ENCODE measurements at regions not wholly inside any gene's neighbourhood (a gene's known extent, or its start where the extent isn't known, plus 50 kb on each side); places are given as distances from the start of the nearest gene placed in this dataset.
A peak's percentile ranks its signal among the peaks of the same experiment; 100 is the strongest.
"Not testable (repeated sequence)": the region's sequence is repeated elsewhere in the genome, so short reads cannot be mapped to it uniquely, and the experiment has no call there.

DNA sequence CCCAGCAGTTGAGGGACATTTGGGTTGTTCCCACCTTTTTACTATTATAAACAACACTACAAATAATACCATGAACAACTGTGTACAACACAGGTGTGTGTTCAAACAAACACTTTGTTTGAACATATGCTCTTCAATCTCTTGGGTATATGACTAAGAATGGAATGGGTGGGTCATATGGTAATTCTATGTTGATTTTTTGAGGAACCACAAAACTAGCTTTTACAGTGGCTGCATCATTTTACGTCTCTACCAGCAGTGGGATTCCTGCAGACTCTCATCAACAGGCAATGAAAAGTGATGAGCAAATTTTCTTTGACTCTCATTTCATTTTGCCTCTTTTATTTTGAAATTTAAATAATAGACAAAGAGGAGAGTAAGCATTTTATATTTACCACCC lies 116.9 kb upstream of the KLF14 start:
- Histone ChIP-seq H3K4me3 (ENCODE audit: low read length) (no peak overlapping the region), H3K9ac (ENCODE audit: low read depth, low read length) (no peak overlapping the region), H3K36me3 (ENCODE audit: insufficient read depth, low read length) (peaks cover 38% of the 10 kb centered on the region), H3K4me2 (ENCODE audit: low read length) (no peak overlapping the region), H3K27me3 (ENCODE audit: control insufficient read depth, insufficient read depth, low read length) (no peaks in the 10 kb centered on the region), H3K9me3 (replicated peaks; ENCODE audit: low read length) (no peaks in the 10 kb centered on the region), H3K4me1 (ENCODE audit: control insufficient read depth, insufficient read depth, low read length) (peaks cover 68% of the 10 kb centered on the region)

DNA sequence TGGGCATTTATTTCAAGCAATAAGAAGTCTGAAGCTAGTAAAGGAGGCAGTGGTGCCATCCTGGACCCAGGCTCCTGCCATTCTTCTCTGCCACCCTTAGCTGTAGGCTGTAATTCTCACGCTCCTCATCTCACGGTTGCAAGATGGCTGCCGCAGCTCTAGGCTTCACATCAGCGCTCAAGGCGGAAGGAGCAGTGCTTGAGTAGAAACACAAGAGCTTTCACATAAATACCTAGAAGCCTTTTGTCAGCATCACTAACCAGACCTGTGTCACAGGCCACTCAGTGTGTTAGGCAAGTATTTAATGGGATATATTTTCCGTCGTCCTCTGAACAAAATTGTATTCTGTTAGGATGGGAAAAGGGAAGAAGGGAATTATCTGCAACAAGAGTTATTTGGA lies 118.9 kb upstream of the KLF14 start:
- Histone ChIP-seq H3K36me3 (ENCODE audit: insufficient read depth, low read length) (peaks cover 57% of the 10 kb centered on the region), H3K4me2 (ENCODE audit: low read length) (peak overlapping the region; percentile 53), H3K4me1 (ENCODE audit: control insufficient read depth, insufficient read depth, low read length) (peaks cover 54% of the 10 kb centered on the region), H3K9me3 (replicated peaks; ENCODE audit: low read length) (peaks cover 11% of the 10 kb centered on the region), H3K4me3 (ENCODE audit: low read length) (no peak overlapping the region), H3K27me3 (ENCODE audit: control insufficient read depth, insufficient read depth, low read length) (no peaks in the 10 kb centered on the region), H3K9ac (ENCODE audit: low read depth, low read length) (peak overlapping the region; percentile 42)

DNA sequence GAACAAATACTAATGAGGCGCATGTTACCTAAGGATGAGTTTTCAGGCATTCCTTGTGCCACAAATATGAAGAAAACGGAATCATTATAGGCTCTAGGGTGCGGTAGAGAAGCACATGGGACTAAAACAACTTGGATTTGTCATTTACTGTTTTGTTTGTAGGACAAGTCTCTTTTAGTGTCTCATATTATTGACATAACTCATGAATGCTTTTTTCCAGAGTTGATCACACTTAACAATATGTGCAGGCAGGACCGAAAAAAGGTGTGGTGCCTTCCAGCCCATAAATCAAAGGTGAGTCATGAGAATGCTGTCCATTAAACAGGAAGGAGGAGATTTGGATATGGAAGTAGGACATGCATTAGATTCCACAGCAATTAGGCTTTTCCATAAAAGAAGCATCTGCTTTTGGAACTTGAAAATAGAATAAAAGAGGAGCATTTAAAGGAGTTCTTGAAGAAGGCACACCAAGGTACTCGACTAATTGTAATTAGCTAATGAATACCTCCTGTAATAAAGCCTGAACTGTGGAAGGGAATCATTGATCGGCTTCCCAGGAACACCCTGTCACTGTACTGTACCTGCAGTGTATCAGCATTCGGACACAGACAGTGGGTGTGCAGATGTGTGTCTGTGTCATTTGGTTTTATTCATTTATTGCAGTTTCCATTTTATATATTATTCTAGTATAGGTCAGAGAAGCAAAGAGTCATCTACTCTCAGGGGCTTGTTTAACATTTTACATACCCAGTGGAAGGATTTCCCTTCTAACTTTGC lies 119.7 kb upstream of the KLF14 start:
- H3K4me3 ChIP-seq (ENCODE audit: low read length) = no peak overlapping the region
- H3K4me1 ChIP-seq (ENCODE audit: control insufficient read depth, insufficient read depth, low read length) = peaks cover 54% of the 10 kb centered on the region
- H3K9ac ChIP-seq (ENCODE audit: low read depth, low read length) = peak overlapping the region; percentile 42
- peak overlapping the region; percentile 53 for H3K4me2 ChIP-seq (ENCODE audit: low read length)
- H3K36me3 ChIP-seq (ENCODE audit: insufficient read depth, low read length) = peaks cover 65% of the 10 kb centered on the region
- H3K9me3 ChIP-seq (replicated peaks; ENCODE audit: low read length) = peaks cover 11% of the 10 kb centered on the region
- H3K27me3 ChIP-seq (ENCODE audit: control insufficient read depth, insufficient read depth, low read length) = no peaks in the 10 kb centered on the region

DNA sequence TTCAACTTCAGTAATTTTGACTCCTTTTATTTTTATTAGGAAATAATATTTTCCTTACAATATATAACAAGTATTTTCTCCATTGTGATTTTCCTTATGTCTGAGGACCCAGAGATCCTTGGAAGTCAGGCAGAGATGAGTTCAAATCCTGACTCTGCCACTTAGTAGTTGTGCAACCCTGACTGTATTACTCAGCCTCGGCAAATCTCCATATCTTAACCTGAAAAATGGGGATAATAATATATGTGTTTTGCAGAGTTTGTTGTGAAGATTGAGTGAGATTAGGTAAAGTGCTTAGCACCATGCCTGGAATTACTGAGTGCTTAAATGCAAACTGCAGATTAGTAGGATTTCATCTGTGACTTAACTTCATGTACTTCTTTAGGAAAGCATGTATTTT lies 120.5 kb upstream of the KLF14 start:
- H3K36me3 ChIP-seq (ENCODE audit: insufficient read depth, low read length) = peaks cover 71% of the 10 kb centered on the region

DNA sequence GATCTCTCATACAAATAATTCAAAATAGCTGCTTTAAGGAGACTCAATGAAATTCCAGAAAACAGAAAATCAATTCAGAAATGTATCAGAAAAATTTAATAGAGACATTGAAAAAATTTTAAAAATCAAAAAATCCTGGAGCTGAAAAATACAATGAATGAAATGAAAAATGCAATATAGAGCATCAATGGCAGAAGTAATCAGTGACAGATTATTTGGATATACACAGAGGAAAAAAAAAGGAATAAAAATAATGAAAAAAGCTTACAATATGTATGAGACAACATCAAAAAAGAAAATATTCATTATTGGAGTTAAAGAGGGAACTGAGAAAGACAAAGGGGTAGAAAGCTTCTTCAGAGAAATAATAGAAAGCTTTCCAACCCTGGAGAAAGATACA lies 122.9 kb upstream of the KLF14 start:
- no peak overlapping the region for H3K4me2 ChIP-seq (ENCODE audit: low read length)
- H3K9me3 ChIP-seq (replicated peaks; ENCODE audit: low read length) = peaks cover 20% of the 10 kb centered on the region
- peaks cover 35% of the 10 kb centered on the region for H3K4me1 ChIP-seq (ENCODE audit: control insufficient read depth, insufficient read depth, low read length)
- no peak overlapping the region for H3K9ac ChIP-seq (ENCODE audit: low read depth, low read length)
- no peak overlapping the region for H3K4me3 ChIP-seq (ENCODE audit: low read length)
- peaks cover 84% of the 10 kb centered on the region for H3K36me3 ChIP-seq (ENCODE audit: insufficient read depth, low read length)
- H3K27me3 ChIP-seq (ENCODE audit: control insufficient read depth, insufficient read depth, low read length) = no peaks in the 10 kb centered on the region

More for the DNA sequence above, 120.5 kb upstream of the KLF14 start:
- Histone ChIP-seq H3K9me3 (replicated peaks; ENCODE audit: low read length) (peaks cover 12% of the 10 kb centered on the region), H3K4me1 (ENCODE audit: control insufficient read depth, insufficient read depth, low read length) (peaks cover 53% of the 10 kb centered on the region), H3K27me3 (ENCODE audit: control insufficient read depth, insufficient read depth, low read length) (no peaks in the 10 kb centered on the region), H3K9ac (ENCODE audit: low read depth, low read length) (no peak overlapping the region), H3K4me3 (ENCODE audit: low read length) (no peak overlapping the region), H3K4me2 (ENCODE audit: low read length) (no peak overlapping the region)

DNA sequence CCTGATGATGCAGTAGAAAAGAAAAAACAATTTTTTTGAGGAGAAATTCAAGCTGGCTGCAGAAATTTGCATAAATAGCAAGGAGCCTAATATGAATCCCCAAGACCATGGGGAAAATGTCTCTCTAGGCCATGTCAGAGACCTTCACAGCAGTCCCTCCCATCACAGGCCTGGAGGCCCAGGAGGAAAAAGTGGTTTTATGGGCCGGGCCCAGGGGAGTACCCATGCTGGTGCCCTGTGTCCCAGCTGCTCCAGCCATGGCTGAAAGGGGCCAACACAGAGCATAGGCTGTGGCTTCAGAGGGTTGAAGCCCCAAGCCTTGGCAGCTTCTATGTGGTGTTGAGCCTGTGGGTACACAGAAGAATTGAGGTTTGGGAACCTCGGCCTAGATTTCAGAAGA lies 126.8 kb upstream of the KLF14 start:
- not testable (repeated sequence) for H3K4me1 ChIP-seq (ENCODE audit: control insufficient read depth, insufficient read depth, low read length); H3K9ac ChIP-seq (ENCODE audit: low read depth, low read length); H3K4me3 ChIP-seq (ENCODE audit: low read length); H3K27me3 ChIP-seq (ENCODE audit: control insufficient read depth, insufficient read depth, low read length); H3K4me2 ChIP-seq (ENCODE audit: low read length)
- H3K36me3 ChIP-seq (ENCODE audit: insufficient read depth, low read length) = peaks cover 81% of the 10 kb centered on the region
- peaks cover 20% of the 10 kb centered on the region for H3K9me3 ChIP-seq (replicated peaks; ENCODE audit: low read length)

DNA sequence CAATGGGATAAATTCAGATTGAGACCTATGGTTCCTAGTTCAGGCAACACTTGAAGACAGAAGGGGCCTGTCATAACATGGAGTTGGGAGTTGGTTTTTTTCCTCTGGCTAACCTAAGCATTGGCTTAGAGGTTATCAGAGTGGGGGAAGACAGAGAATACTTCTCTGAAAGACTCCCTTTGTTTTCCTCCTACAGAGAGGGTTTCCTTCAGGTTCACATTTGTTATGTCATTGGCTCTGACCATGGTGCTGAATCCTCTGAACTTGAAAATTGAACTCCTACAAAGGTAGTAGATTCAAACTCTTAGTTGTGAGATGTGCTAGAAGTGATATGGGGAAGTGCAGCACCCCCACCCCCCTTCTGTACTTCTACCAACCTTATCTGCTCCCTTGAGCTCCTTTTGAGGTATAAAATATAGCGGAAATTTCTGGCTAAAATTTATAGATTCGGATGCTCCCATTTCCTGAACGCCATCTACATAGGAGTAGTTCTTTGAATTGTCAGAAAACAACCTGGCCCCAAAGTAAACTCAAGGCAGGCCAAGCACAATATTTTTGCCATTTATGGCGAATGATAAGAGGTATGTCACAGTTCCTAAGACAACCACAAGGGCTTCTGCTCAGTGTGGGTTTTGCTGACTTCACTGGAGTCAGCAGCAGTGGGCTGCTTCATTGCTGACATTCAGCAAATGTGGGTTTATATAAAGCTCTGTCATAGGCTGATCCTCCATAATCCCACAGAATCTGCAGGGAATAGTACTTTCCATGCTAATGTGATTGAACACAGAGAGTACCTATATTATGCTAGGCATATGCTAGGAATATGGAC lies 131.6 kb upstream of the KLF14 start:
- no peak overlapping the region for H3K4me2 ChIP-seq (ENCODE audit: low read length)
- H3K9me3 ChIP-seq (replicated peaks; ENCODE audit: low read length) = peaks cover 2% of the 10 kb centered on the region
- H3K4me3 ChIP-seq (ENCODE audit: low read length) = no peak overlapping the region
- peaks cover 89% of the 10 kb centered on the region for H3K36me3 ChIP-seq (ENCODE audit: insufficient read depth, low read length)
- H3K4me1 ChIP-seq (ENCODE audit: control insufficient read depth, insufficient read depth, low read length) = peaks cover 27% of the 10 kb centered on the region
- no peaks in the 10 kb centered on the region for H3K27me3 ChIP-seq (ENCODE audit: control insufficient read depth, insufficient read depth, low read length)
- no peak overlapping the region for H3K9ac ChIP-seq (ENCODE audit: low read depth, low read length)

- H3K4me3 ChIP-seq (ENCODE audit: low read length) = no peak overlapping the region
- peaks cover 78% of the 10 kb centered on the region for H3K36me3 ChIP-seq (ENCODE audit: insufficient read depth, low read length)
- H3K27me3 ChIP-seq (ENCODE audit: control insufficient read depth, insufficient read depth, low read length) = no peaks in the 10 kb centered on the region
- no peaks in the 10 kb centered on the region for H3K9me3 ChIP-seq (replicated peaks; ENCODE audit: low read length)
- no peak overlapping the region for H3K9ac ChIP-seq (ENCODE audit: low read depth, low read length)
- H3K4me2 ChIP-seq (ENCODE audit: low read length) = no peak overlapping the region
- H3K4me1 ChIP-seq (ENCODE audit: control insufficient read depth, insufficient read depth, low read length) = peaks cover 32% of the 10 kb centered on the region
These were observed 133.0 kb upstream of the KLF14 start for GRCh38 chr7:130867039-130867438.

GRCh38 chr7:130867581-130868136 lies 133.7 kb upstream of the KLF14 start:
- Histone ChIP-seq H3K9me3 (replicated peaks; ENCODE audit: low read length) (no peaks in the 10 kb centered on the region), H3K4me3 (ENCODE audit: low read length) (no peak overlapping the region), H3K27me3 (ENCODE audit: control insufficient read depth, insufficient read depth, low read length) (no peaks in the 10 kb centered on the region), H3K4me1 (ENCODE audit: control insufficient read depth, insufficient read depth, low read length) (peaks cover 38% of the 10 kb centered on the region), H3K4me2 (ENCODE audit: low read length) (no peak overlapping the region), H3K9ac (ENCODE audit: low read depth, low read length) (no peak overlapping the region), H3K36me3 (ENCODE audit: insufficient read depth, low read length) (peaks cover 78% of the 10 kb centered on the region)

DNA sequence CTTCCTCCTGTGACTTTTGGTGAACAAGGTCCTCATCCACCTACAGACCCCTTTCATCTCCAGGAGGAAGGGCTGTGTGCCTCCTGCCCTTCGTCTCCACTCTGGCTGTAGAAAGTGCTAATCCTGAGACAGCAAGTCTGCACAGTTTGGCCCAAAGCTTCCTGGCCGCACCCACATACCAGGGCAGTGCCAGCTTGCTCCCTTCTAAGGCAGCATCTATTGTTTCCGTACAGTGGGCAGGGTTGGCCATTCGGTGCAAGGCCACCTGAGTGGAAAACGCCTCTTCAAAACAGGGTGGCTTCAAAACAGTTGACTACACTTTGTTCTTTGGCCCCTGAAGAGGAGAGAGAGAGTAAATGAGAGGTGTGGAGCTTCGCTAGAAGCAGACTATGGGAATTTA lies 134.1 kb upstream of the KLF14 start:
- no peak overlapping the region for H3K4me3 ChIP-seq (ENCODE audit: low read length)
- H3K4me2 ChIP-seq (ENCODE audit: low read length) = no peak overlapping the region
- H3K27me3 ChIP-seq (ENCODE audit: control insufficient read depth, insufficient read depth, low read length) = no peaks in the 10 kb centered on the region
- H3K9me3 ChIP-seq (replicated peaks; ENCODE audit: low read length) = no peaks in the 10 kb centered on the region
- H3K9ac ChIP-seq (ENCODE audit: low read depth, low read length) = no peak overlapping the region
- peaks cover 82% of the 10 kb centered on the region for H3K36me3 ChIP-seq (ENCODE audit: insufficient read depth, low read length)
- H3K4me1 ChIP-seq (ENCODE audit: control insufficient read depth, insufficient read depth, low read length) = peaks cover 42% of the 10 kb centered on the region

GRCh38 chr7:130869918-130870317 lies 135.9 kb upstream of the KLF14 start:
- Histone ChIP-seq H3K9ac (ENCODE audit: low read depth, low read length) (no peak overlapping the region), H3K36me3 (ENCODE audit: insufficient read depth, low read length) (peaks cover 87% of the 10 kb centered on the region), H3K9me3 (replicated peaks; ENCODE audit: low read length) (no peaks in the 10 kb centered on the region), H3K4me1 (ENCODE audit: control insufficient read depth, insufficient read depth, low read length) (peaks cover 49% of the 10 kb centered on the region), H3K27me3 (ENCODE audit: control insufficient read depth, insufficient read depth, low read length) (no peaks in the 10 kb centered on the region), H3K4me3 (ENCODE audit: low read length) (no peak overlapping the region), H3K4me2 (ENCODE audit: low read length) (no peak overlapping the region)

Data from skeletal muscle satellite cell (primary cell).